Tibial artery (tissue), 4 donors: ENCODE measurements at regions not wholly inside any gene's neighbourhood (a gene's known extent, or its start where the extent isn't known, plus 50 kb on each side); places are given as distances from the start of the nearest gene placed in this dataset.

Source experiments
- DNase-seq, 2 donors: peaks; one replicate each; pipeline ENCODE4 v3.0.0-alpha.2; 2019
- H3K27ac ChIP-seq, 2 donors: fragments of 200-600 bp; sonication (generic) in 1 of 2; 1 replicate in 1 of 2; 2 replicates in 1 of 2; pipeline ENCODE4 v1.5.1; 2018 to 2019; ENCODE audit warnings: mild to moderate bottlenecking in 1 of 2
- H3K27me3 ChIP-seq, 2 donors: fragments of 200-600 bp; sonication (generic) in 1 of 2; one replicate each; pipeline versions ENCODE4 v1.5.1 to v1.6.0; 2016 to 2019
- H3K36me3 ChIP-seq, 3 donors: fragments of 200-600 bp; sonication (generic) in 2 of 3; one replicate each; pipeline ENCODE4 v1.5.1; 2016 to 2019; ENCODE audit warnings: mild to moderate bottlenecking in 2 of 3
- H3K4me1 ChIP-seq, 4 donors: fragments of 200-600 bp; sonication (generic) in 2 of 4; 1 replicate in 3 of 4; 2 replicates in 1 of 4; pipeline ENCODE4 v1.5.1; 2016 to 2019
- H3K4me3 ChIP-seq, 2 donors: fragments of 200-600 bp; sonication (generic) in 1 of 2; 1 replicate in 1 of 2; 2 replicates in 1 of 2; pipeline ENCODE4 v1.5.1; 2018 to 2019; ENCODE audit warnings: mild to moderate bottlenecking in 2 of 2
- H3K9me3 ChIP-seq, 3 donors: fragments of 200-600 bp; sonication (generic) in 1 of 3; one replicate each; pipeline ENCODE4 v1.5.1; 2016 to 2019
- CTCF ChIP-seq, 2 experiments: fragments of 200-600 bp in 1 of 2; fragments of 450-650 bp in 1 of 2; IDR thresholded peaks; one replicate each; pipeline ENCODE4 v1.5.1; 2017 to 2019; ENCODE audit warnings: antibody characterized with exemption in 2 of 2, mild to moderate bottlenecking in 1 of 2, moderate library complexity in 1 of 2
- intact Hi-C: fragments of 100-400 bp; cut with DNase I; formaldehyde crosslinking; loops from one replicate; pipeline ENCODE4 v1.15.0; 2023; ENCODE audit warnings: low total_unique reads

GRCh38 chrX:116226665-116227484 is 56.3 kb downstream of the AGTR2 start:
- Histone ChIP-seq H3K36me3 (no peaks in the 10 kb centered on the region), H3K27me3 (no peaks in the 10 kb centered on the region), H3K27ac (no peak overlapping the region), H3K9me3 (no peaks in the 10 kb centered on the region), H3K4me3 (no peak overlapping the region), H3K4me1 (no peaks in the 10 kb centered on the region)
- no peak for TF ChIP-seq CTCF (IDR thresholded peaks at IDR 0.05)
- intact Hi-C loops, result no loop called here
- DNase-seq, result no peak

- DNase-seq, result no peak
- Histone ChIP-seq H3K4me3 (no peak overlapping the region), H3K36me3 (no peaks in the 10 kb centered on the region), H3K9me3 (no peaks in the 10 kb centered on the region), H3K4me1 (no peaks in the 10 kb centered on the region), H3K27ac (no peak overlapping the region), H3K27me3 (no peaks in the 10 kb centered on the region)
- intact Hi-C loops, result no loop called here
- TF ChIP-seq CTCF (IDR thresholded peaks at IDR 0.05), result no peak
Measured at GRCh38 chrX:116230130-116230898, 59.8 kb downstream of the AGTR2 start.

- Histone ChIP-seq H3K9me3 (no peaks in the 10 kb centered on the region), H3K27me3 (no peaks in the 10 kb centered on the region), H3K4me3 (no peak overlapping the region), H3K27ac (no peak overlapping the region), H3K36me3 (no peaks in the 10 kb centered on the region), H3K4me1 (no peaks in the 10 kb centered on the region)
- TF ChIP-seq CTCF (IDR thresholded peaks at IDR 0.05), result no peak
- intact Hi-C loops, result no loop called here
- no peak for DNase-seq
Measured at GRCh38 chrX:116232833-116233232, 62.3 kb downstream of the AGTR2 start.

- Histone ChIP-seq H3K27ac (no peak overlapping the region), H3K36me3 (no peaks in the 10 kb centered on the region), H3K4me1 (no peaks in the 10 kb centered on the region), H3K4me3 (no peak overlapping the region), H3K9me3 (no peaks in the 10 kb centered on the region), H3K27me3 (no peaks in the 10 kb centered on the region)
- no peak for DNase-seq
- no peak for TF ChIP-seq CTCF (IDR thresholded peaks at IDR 0.05)
- intact Hi-C loops, result no loop called here
Measured at GRCh38 chrX:116236666-116237065, 66.1 kb downstream of the AGTR2 start.

- intact Hi-C loops, result no loop called here
- Histone ChIP-seq H3K4me3 (no peak overlapping the region), H3K27me3 (no peaks in the 10 kb centered on the region), H3K4me1 (no peaks in the 10 kb centered on the region), H3K27ac (no peak overlapping the region), H3K36me3 (no peaks in the 10 kb centered on the region), H3K9me3 (no peaks in the 10 kb centered on the region)
- TF ChIP-seq CTCF (IDR thresholded peaks at IDR 0.05), result no peak
- no peak for DNase-seq
Measured at GRCh38 chrX:116238093-116238492, 67.5 kb downstream of the AGTR2 start.
